ENCODE measurements at regions not wholly inside any gene's neighbourhood (a gene's known extent, or its start where the extent isn't known, plus 50 kb on each side); places are given as distances from the start of the nearest gene placed in this dataset.

- DNase-seq (ENCODE audit: low read depth), result no peak
These were observed 61.7 kb upstream of the MGMT start for GRCh38 chr10:129405389-129405788.

- DNase-seq (ENCODE audit: low read depth), result no peak
These were observed 56.2 kb upstream of the MGMT start for GRCh38 chr10:129410688-129411392.

GRCh38 chr10:129411393-129411705 is 55.7 kb upstream of the MGMT start:
- no peak for DNase-seq (ENCODE audit: low read depth)

- no peak for DNase-seq (ENCODE audit: low read depth)
These were observed 55.3 kb upstream of the MGMT start for GRCh38 chr10:129411772-129412171.

- DNase-seq (ENCODE audit: low read depth), result no peak
These were observed 54.0 kb upstream of the MGMT start for GRCh38 chr10:129413024-129413423.

GRCh38 chr10:129415215-129416140 is 51.6 kb upstream of the MGMT start:
- DNase-seq (ENCODE audit: low read depth), result no peak

- no peak for DNase-seq (ENCODE audit: low read depth)
These were observed 50.9 kb upstream of the MGMT start for GRCh38 chr10:129416155-129416554.

- no peak for DNase-seq (ENCODE audit: low read depth)
These were observed 49.9 kb upstream of the MGMT start for GRCh38 chr10:129416956-129417765.

Measured in stimulated activated CD8-positive, alpha-beta memory T cell treated with anti-CD3 and anti-CD28 coated beads, Interleukin-7, amount 100 ng/mL, for 24 hours (primary cell).